ENCODE measurements at regions not wholly inside any gene's neighbourhood (a gene's known extent, or its start where the extent isn't known, plus 50 kb on each side); places are given as distances from the start of the nearest gene placed in this dataset.

- Mint-ChIP-seq H3K4me1 (no peaks in the 10 kb centered on the region), H3K27ac (no peak overlapping the region), H3K9me3 (no peaks in the 10 kb centered on the region), H3K4me3 (no peak overlapping the region), H3K36me3 (no peaks in the 10 kb centered on the region), H3K27me3 (ENCODE audit: low read depth in 3 of 3) (peaks cover 2 to 26% (median 9%) of the 10 kb centered on the region in 3 donors)
- no peak for DNase-seq
Measured at GRCh38 chr20:48544402-48545339, 283.1 kb downstream of the PREX1 start.

GRCh38 chr20:48541581-48542071 lies 286.2 kb downstream of the PREX1 start:
- Mint-ChIP-seq H3K4me3 (no peak overlapping the region), H3K4me1 (no peaks in the 10 kb centered on the region), H3K9me3 (no peaks in the 10 kb centered on the region), H3K27ac (no peak overlapping the region), H3K27me3 (ENCODE audit: low read depth in 3 of 3) (peaks cover 4 to 24% (median 9%) of the 10 kb centered on the region in 3 donors), H3K36me3 (no peaks in the 10 kb centered on the region)
- no peak for DNase-seq

- Mint-ChIP-seq H3K4me1 (no peaks in the 10 kb centered on the region), H3K9me3 (no peaks in the 10 kb centered on the region), H3K27me3 (ENCODE audit: low read depth in 3 of 3) (peaks cover 4 to 25% (median 4%) of the 10 kb centered on the region in 3 donors), H3K4me3 (no peak overlapping the region), H3K36me3 (no peaks in the 10 kb centered on the region), H3K27ac (no peak overlapping the region)
- no peak for DNase-seq
Measured at GRCh38 chr20:48538856-48539255, 288.9 kb downstream of the PREX1 start.

GRCh38 chr20:48538058-48538825 lies 289.6 kb downstream of the PREX1 start:
- Mint-ChIP-seq H3K27ac (no peak overlapping the region), H3K27me3 (ENCODE audit: low read depth in 3 of 3) (peaks cover 4 to 27% (median 4%) of the 10 kb centered on the region in 3 donors), H3K4me3 (no peak overlapping the region), H3K4me1 (no peaks in the 10 kb centered on the region), H3K36me3 (no peaks in the 10 kb centered on the region), H3K9me3 (no peaks in the 10 kb centered on the region)
- DNase-seq: no peak

GRCh38 chr20:48536206-48536605 lies 291.6 kb downstream of the PREX1 start:
- Mint-ChIP-seq H3K27ac (no peak overlapping the region), H3K9me3 (no peaks in the 10 kb centered on the region), H3K27me3 (ENCODE audit: low read depth in 3 of 3) (peaks cover 0 to 13% (median 2%) of the 10 kb centered on the region in 3 donors), H3K4me1 (no peaks in the 10 kb centered on the region), H3K4me3 (no peak overlapping the region), H3K36me3 (no peaks in the 10 kb centered on the region)
- DNase-seq: no peak

- H3K27ac Mint-ChIP-seq: no peak overlapping the region
- DNase-seq: no peak
Measured at GRCh38 chr20:48535556-48535955, 292.2 kb downstream of the PREX1 start.

GRCh38 chr20:48532028-48532427 lies 295.8 kb downstream of the PREX1 start:
- Mint-ChIP-seq H3K27ac (no peak overlapping the region), H3K4me1 (no peaks in the 10 kb centered on the region), H3K36me3 (no peaks in the 10 kb centered on the region), H3K27me3 (ENCODE audit: low read depth in 3 of 3) (peaks cover 2 to 12% (median 3%) of the 10 kb centered on the region in 3 donors), H3K9me3 (no peaks in the 10 kb centered on the region), H3K4me3 (no peak overlapping the region)
- DNase-seq: no peak

More at GRCh38 chr20:48535556-48535955, 292.2 kb downstream of the PREX1 start:
- no peaks in the 10 kb centered on the region for H3K4me1 Mint-ChIP-seq
- no peak overlapping the region for H3K4me3 Mint-ChIP-seq
- no peaks in the 10 kb centered on the region for H3K9me3 Mint-ChIP-seq
- peaks cover 0 to 13% (median 3%) of the 10 kb centered on the region in 3 donors for H3K27me3 Mint-ChIP-seq (ENCODE audit: low read depth in 3 of 3)
- no peaks in the 10 kb centered on the region for H3K36me3 Mint-ChIP-seq

GRCh38 chr20:48531505-48531904 lies 296.3 kb downstream of the PREX1 start:
- Mint-ChIP-seq H3K9me3 (no peaks in the 10 kb centered on the region), H3K27ac (no peak overlapping the region), H3K4me3 (no peak overlapping the region), H3K27me3 (ENCODE audit: low read depth in 3 of 3) (peaks cover 2 to 12% (median 3%) of the 10 kb centered on the region in 3 donors), H3K4me1 (no peaks in the 10 kb centered on the region), H3K36me3 (no peaks in the 10 kb centered on the region)
- DNase-seq: no peak

- DNase-seq: no peak
- Mint-ChIP-seq H3K9me3 (no peaks in the 10 kb centered on the region), H3K4me1 (no peaks in the 10 kb centered on the region), H3K36me3 (no peaks in the 10 kb centered on the region), H3K27ac (no peak overlapping the region), H3K27me3 (ENCODE audit: low read depth in 3 of 3) (peaks cover 2 to 12% (median 3%) of the 10 kb centered on the region in 3 donors), H3K4me3 (no peak overlapping the region)
Measured at GRCh38 chr20:48530957-48531356, 296.8 kb downstream of the PREX1 start.

- no peaks in the 10 kb centered on the region for H3K9me3 Mint-ChIP-seq
- H3K36me3 Mint-ChIP-seq: no peaks in the 10 kb centered on the region
- DNase-seq: no peak
- H3K27ac Mint-ChIP-seq: no peak overlapping the region
- no peaks in the 10 kb centered on the region for H3K4me1 Mint-ChIP-seq
- peaks cover 2 to 8% (median 3%) of the 10 kb centered on the region in 3 donors for H3K27me3 Mint-ChIP-seq (ENCODE audit: low read depth in 3 of 3)
- H3K4me3 Mint-ChIP-seq: no peak overlapping the region
Measured at GRCh38 chr20:48528346-48528745, 299.5 kb downstream of the PREX1 start.

GRCh38 chr20:48527771-48528170 lies 300.0 kb downstream of the PREX1 start:
- peaks cover 0 to 3% (median 0%) of the 10 kb centered on the region in 6 donors for H3K9me3 Mint-ChIP-seq
- DNase-seq: no peak
- no peaks in the 10 kb centered on the region for H3K36me3 Mint-ChIP-seq
- no peaks in the 10 kb centered on the region for H3K4me1 Mint-ChIP-seq
- H3K27me3 Mint-ChIP-seq (ENCODE audit: low read depth in 3 of 3): peaks cover 2 to 8% (median 3%) of the 10 kb centered on the region in 3 donors
- H3K27ac Mint-ChIP-seq: no peak overlapping the region
- H3K4me3 Mint-ChIP-seq: no peak overlapping the region

GRCh38 chr20:48526936-48527335 lies 300.9 kb downstream of the PREX1 start:
- no peak for DNase-seq
- Mint-ChIP-seq H3K27ac (no peak overlapping the region), H3K4me3 (no peak overlapping the region), H3K9me3 (peaks cover 0 to 3% (median 0%) of the 10 kb centered on the region in 6 donors), H3K36me3 (no peaks in the 10 kb centered on the region), H3K27me3 (ENCODE audit: low read depth in 3 of 3) (peaks cover 2 to 8% (median 3%) of the 10 kb centered on the region in 3 donors), H3K4me1 (no peaks in the 10 kb centered on the region)

GRCh38 chr20:48525400-48525799 lies 302.4 kb downstream of the PREX1 start:
- Mint-ChIP-seq H3K27me3 (ENCODE audit: low read depth in 3 of 3) (peaks cover 2 to 12% (median 2%) of the 10 kb centered on the region in 3 donors), H3K9me3 (peaks cover 0 to 3% (median 0%) of the 10 kb centered on the region in 6 donors), H3K27ac (no peak overlapping the region), H3K4me3 (no peak overlapping the region), H3K4me1 (no peaks in the 10 kb centered on the region), H3K36me3 (no peaks in the 10 kb centered on the region)
- no peak for DNase-seq

- no peak for DNase-seq
- no peaks in the 10 kb centered on the region for H3K4me1 Mint-ChIP-seq
Measured at GRCh38 chr20:48524582-48524981, 303.2 kb downstream of the PREX1 start.

More at GRCh38 chr20:48524582-48524981, 303.2 kb downstream of the PREX1 start:
- Mint-ChIP-seq H3K36me3 (no peaks in the 10 kb centered on the region), H3K27me3 (ENCODE audit: low read depth in 3 of 3) (peaks cover 2 to 12% (median 2%) of the 10 kb centered on the region in 3 donors), H3K9me3 (peaks cover 0 to 3% (median 0%) of the 10 kb centered on the region in 6 donors), H3K27ac (no peak overlapping the region), H3K4me3 (no peak overlapping the region)

All from immature natural killer cell (primary cell).